ENCODE measurements at regions not wholly inside any gene's neighbourhood (a gene's known extent, or its start where the extent isn't known, plus 50 kb on each side); places are given as distances from the start of the nearest gene placed in this dataset.

GRCh38 chr6:156175971-156176421 is 601.2 kb upstream of the ARID1B start:
- TF ChIP-seq EP300 (IDR thresholded peaks at IDR 0.05) (no peak), REST (IDR thresholded peaks at IDR 0.05) (no peak)

Measured in A549 (cell line).